Fibroblast of lung (primary cell): ENCODE measurements at regions not wholly inside any gene's neighbourhood (a gene's known extent, or its start where the extent isn't known, plus 50 kb on each side); places are given as distances from the start of the nearest gene placed in this dataset.

Experiments used
- DNase-seq, 2 donors: peaks; one replicate each; pipeline versions ENCODE4 v3.0.0 to v3.0.0-alpha.2; 2010; ENCODE audit warnings: low read depth in 2 of 2
- H2AFZ ChIP-seq: 2 replicates; pipeline ENCODE4 v1.5.1; 2012; ENCODE audit warnings: low read length, control low read depth, inconsistent platforms
- H3K27ac ChIP-seq: 2 replicates; pipeline ENCODE4 v1.5.1; 2011; ENCODE audit warnings: low read length, control low read depth; ENCODE audit not compliant: insufficient read depth
- H3K27me3 ChIP-seq: 2 replicates; pipeline ENCODE4 v1.5.1; 2011; ENCODE audit warnings: mild to moderate bottlenecking, low read length; ENCODE audit not compliant: control insufficient read depth, insufficient read depth
- H3K36me3 ChIP-seq: 2 replicates; pipeline ENCODE4 v1.5.1; 2011; ENCODE audit warnings: low read length; ENCODE audit not compliant: control insufficient read depth, insufficient read depth
- H3K4me1 ChIP-seq: 2 replicates; pipeline ENCODE4 v1.5.1; 2011; ENCODE audit warnings: low read length; ENCODE audit not compliant: control insufficient read depth, insufficient read depth; ENCODE audit errors: extremely low read depth
- H3K4me2 ChIP-seq: 2 replicates; pipeline ENCODE4 v1.5.1; 2011; ENCODE audit warnings: low read length, control low read depth; ENCODE audit not compliant: insufficient read depth; ENCODE audit errors: extremely low read depth
- H3K4me3 ChIP-seq, 4 experiments: fragments of 200-600 bp in 1 of 4; sonication (generic) in 1 of 4; replicated peaks in 1 of 4; 2 replicates each; pipeline ENCODE4 v1.5.1; 2011 to 2016; ENCODE audit warnings: low read length in 4 of 4, low read depth in 3 of 4, mild to moderate bottlenecking in 3 of 4, control low read depth in 2 of 4, inconsistent platforms in 1 of 4, mixed read lengths in 1 of 4; ENCODE audit not compliant: insufficient read depth in 1 of 4; ENCODE audit errors: control extremely low read depth in 1 of 4
- H3K79me2 ChIP-seq: 2 replicates; pipeline ENCODE4 v1.5.1; 2012; ENCODE audit warnings: mild to moderate bottlenecking, low read length, inconsistent platforms; ENCODE audit not compliant: control insufficient read depth, insufficient read depth
- H3K9ac ChIP-seq: 2 replicates; pipeline ENCODE4 v1.5.1; 2011; ENCODE audit warnings: mild to moderate bottlenecking, low read length, control low read depth; ENCODE audit not compliant: insufficient read depth
- H3K9me3 ChIP-seq: 2 replicates; pipeline ENCODE4 v1.5.1; 2012; ENCODE audit warnings: low read depth, low read length; ENCODE audit not compliant: control insufficient read depth, insufficient read depth
- H4K20me1 ChIP-seq: 2 replicates; pipeline ENCODE4 v1.5.1; 2011; ENCODE audit warnings: low read length; ENCODE audit not compliant: control insufficient read depth, insufficient read depth; ENCODE audit errors: extremely low read depth
- EZH2 ChIP-seq: IDR thresholded peaks from 2 replicates; pipeline ENCODE4 v1.5.1; 2012; ENCODE audit warnings: low read length, control low read depth, mild to moderate bottlenecking; ENCODE audit errors: missing control alignments
- TF ChIP-seq, protein P1 (sequence below), 2 donors: IDR thresholded peaks in 1 of 2; conservative IDR thresholded peaks in 1 of 2; 1 replicate in 1 of 2; 2 replicates in 1 of 2; pipeline ENCODE4 v1.5.1; 2011 to 2012; ENCODE audit warnings: low read length in 2 of 2, control low read depth in 1 of 2, inconsistent platforms in 1 of 2, low read depth in 1 of 2, mild to moderate bottlenecking in 1 of 2

- Histone ChIP-seq H3K4me2 (no peak overlapping the region), H3K9me3 (no peaks in the 10 kb centered on the region), H3K4me3 (no peak overlapping the region), H3K79me2 (no peaks in the 10 kb centered on the region), H3K27me3 (no peaks in the 10 kb centered on the region), H3K36me3 (no peaks in the 10 kb centered on the region), H3K27ac (no peak overlapping the region), H4K20me1 (no peaks in the 10 kb centered on the region), H3K9ac (no peak overlapping the region), H2AFZ (no peak overlapping the region), H3K4me1 (no peaks in the 10 kb centered on the region)
- no peak for TF ChIP-seq EZH2
- TF ChIP-seq, protein P1, sequence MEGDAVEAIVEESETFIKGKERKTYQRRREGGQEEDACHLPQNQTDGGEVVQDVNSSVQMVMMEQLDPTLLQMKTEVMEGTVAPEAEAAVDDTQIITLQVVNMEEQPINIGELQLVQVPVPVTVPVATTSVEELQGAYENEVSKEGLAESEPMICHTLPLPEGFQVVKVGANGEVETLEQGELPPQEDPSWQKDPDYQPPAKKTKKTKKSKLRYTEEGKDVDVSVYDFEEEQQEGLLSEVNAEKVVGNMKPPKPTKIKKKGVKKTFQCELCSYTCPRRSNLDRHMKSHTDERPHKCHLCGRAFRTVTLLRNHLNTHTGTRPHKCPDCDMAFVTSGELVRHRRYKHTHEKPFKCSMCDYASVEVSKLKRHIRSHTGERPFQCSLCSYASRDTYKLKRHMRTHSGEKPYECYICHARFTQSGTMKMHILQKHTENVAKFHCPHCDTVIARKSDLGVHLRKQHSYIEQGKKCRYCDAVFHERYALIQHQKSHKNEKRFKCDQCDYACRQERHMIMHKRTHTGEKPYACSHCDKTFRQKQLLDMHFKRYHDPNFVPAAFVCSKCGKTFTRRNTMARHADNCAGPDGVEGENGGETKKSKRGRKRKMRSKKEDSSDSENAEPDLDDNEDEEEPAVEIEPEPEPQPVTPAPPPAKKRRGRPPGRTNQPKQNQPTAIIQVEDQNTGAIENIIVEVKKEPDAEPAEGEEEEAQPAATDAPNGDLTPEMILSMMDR (conservative IDR thresholded peaks at IDR 0.05 in 1 of 2, IDR thresholded peaks at IDR 0.05 in 1 of 2; ENCODE audit: low read depth in 1 of 2, low read length in 2 of 2), result no peak
- DNase-seq, result no peak
These were observed 412.6 kb upstream of the PAPPA start for GRCh38 chr9:115740986-115741385.

GRCh38 chr9:115743709-115744605 is 409.6 kb upstream of the PAPPA start:
- H3K4me1 ChIP-seq, result no peaks in the 10 kb centered on the region
- no peak overlapping the region for H2AFZ ChIP-seq
- H3K9ac ChIP-seq, result no peak overlapping the region
- no peak overlapping the region for H3K4me2 ChIP-seq
- no peaks in the 10 kb centered on the region for H3K36me3 ChIP-seq
- no peak for DNase-seq
- no peaks in the 10 kb centered on the region for H3K79me2 ChIP-seq
- H3K9me3 ChIP-seq, result no peaks in the 10 kb centered on the region
- H4K20me1 ChIP-seq, result no peaks in the 10 kb centered on the region
- no peak overlapping the region for H3K4me3 ChIP-seq
- no peak overlapping the region for H3K27ac ChIP-seq
- H3K27me3 ChIP-seq, result no peaks in the 10 kb centered on the region
- TF ChIP-seq, protein P1 (conservative IDR thresholded peaks at IDR 0.05 in 1 of 2, IDR thresholded peaks at IDR 0.05 in 1 of 2; ENCODE audit: low read depth in 1 of 2, low read length in 2 of 2), result no peak
- no peak for TF ChIP-seq EZH2

GRCh38 chr9:115746496-115746895 is 407.1 kb upstream of the PAPPA start:
- H3K9me3 ChIP-seq, result no peaks in the 10 kb centered on the region
- H2AFZ ChIP-seq, result no peak overlapping the region
- H3K27ac ChIP-seq, result no peak overlapping the region
- no peaks in the 10 kb centered on the region for H3K27me3 ChIP-seq
- DNase-seq, result peak in 1 of 2 donors; percentile 42
- no peaks in the 10 kb centered on the region for H3K4me1 ChIP-seq
- no peak overlapping the region for H3K4me3 ChIP-seq
- H3K9ac ChIP-seq, result no peak overlapping the region
- H3K36me3 ChIP-seq, result no peaks in the 10 kb centered on the region
- H3K79me2 ChIP-seq, result no peaks in the 10 kb centered on the region
- H3K4me2 ChIP-seq, result no peak overlapping the region
- no peaks in the 10 kb centered on the region for H4K20me1 ChIP-seq
- no peak for TF ChIP-seq EZH2
- TF ChIP-seq, protein P1 (conservative IDR thresholded peaks at IDR 0.05 in 1 of 2, IDR thresholded peaks at IDR 0.05 in 1 of 2; ENCODE audit: low read depth in 1 of 2, low read length in 2 of 2), result no peak
